ENCODE measurements at regions not wholly inside any gene's neighbourhood (a gene's known extent, or its start where the extent isn't known, plus 50 kb on each side); places are given as distances from the start of the nearest gene placed in this dataset.

DNA sequence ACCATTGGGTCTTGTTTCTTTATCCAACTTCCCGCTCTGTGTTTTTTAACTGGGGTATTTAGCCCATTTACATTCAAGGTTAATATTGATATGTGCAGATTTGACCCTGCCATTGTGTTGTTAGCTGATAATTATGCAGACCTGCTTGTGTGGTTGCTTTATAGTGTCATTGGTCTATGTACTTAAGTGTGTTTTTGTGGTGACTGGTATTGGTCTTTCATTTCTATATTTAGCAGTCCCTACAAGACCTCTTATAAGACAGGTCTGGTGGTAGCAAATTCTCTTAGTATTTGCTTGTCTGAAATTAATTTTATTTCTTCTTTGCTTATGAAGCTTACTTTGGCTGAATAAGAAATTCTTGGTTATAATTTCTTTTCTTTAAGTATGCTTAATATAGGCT is 698.1 kb downstream of the DTWD2 start:
- TF ChIP-seq EZH2 (IDR thresholded peaks at IDR 0.05; ENCODE audit: low read length), result no peak
- TF ChIP-seq, protein P1, sequence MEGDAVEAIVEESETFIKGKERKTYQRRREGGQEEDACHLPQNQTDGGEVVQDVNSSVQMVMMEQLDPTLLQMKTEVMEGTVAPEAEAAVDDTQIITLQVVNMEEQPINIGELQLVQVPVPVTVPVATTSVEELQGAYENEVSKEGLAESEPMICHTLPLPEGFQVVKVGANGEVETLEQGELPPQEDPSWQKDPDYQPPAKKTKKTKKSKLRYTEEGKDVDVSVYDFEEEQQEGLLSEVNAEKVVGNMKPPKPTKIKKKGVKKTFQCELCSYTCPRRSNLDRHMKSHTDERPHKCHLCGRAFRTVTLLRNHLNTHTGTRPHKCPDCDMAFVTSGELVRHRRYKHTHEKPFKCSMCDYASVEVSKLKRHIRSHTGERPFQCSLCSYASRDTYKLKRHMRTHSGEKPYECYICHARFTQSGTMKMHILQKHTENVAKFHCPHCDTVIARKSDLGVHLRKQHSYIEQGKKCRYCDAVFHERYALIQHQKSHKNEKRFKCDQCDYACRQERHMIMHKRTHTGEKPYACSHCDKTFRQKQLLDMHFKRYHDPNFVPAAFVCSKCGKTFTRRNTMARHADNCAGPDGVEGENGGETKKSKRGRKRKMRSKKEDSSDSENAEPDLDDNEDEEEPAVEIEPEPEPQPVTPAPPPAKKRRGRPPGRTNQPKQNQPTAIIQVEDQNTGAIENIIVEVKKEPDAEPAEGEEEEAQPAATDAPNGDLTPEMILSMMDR (optimal IDR thresholded peaks at IDR 0.05 in 1 of 3, IDR thresholded peaks at IDR 0.05 in 1 of 3, conservative IDR thresholded peaks at IDR 0.05 in 1 of 3; ENCODE audit: extremely low read depth in 1 of 3, insufficient read depth in 2 of 3, low read length in 3 of 3), result no peak

Data from keratinocyte (primary cell).